Pancreas (tissue), 10 donors: ENCODE measurements at regions not wholly inside any gene's neighbourhood (a gene's known extent, or its start where the extent isn't known, plus 50 kb on each side); places are given as distances from the start of the nearest gene placed in this dataset.

Source experiments
- ATAC-seq, 4 donors: fragments of 200-7000 bp; cut with Tn5 transposase; one replicate each; pipeline versions ENCODE4 v1.8.0 to v1.9.1; 2020; ENCODE audit warnings: mild to moderate bottlenecking in 4 of 4, moderate library complexity in 4 of 4
- DNase-seq, 6 donors: peaks; one replicate each; pipeline ENCODE4 v3.0.0-alpha.2; 2020
- FAIRE-seq: peaks from 2 replicates; lab custom pipeline; 2012; peaks lifted over from hg19 to GRCh38; lab: Jason Lieb, UNC
- H3K27ac ChIP-seq, 4 donors: fragments of 200-600 bp; sonication (generic); 1 replicate in 3 of 4; 2 replicates in 1 of 4; pipeline versions ENCODE4 v1.5.0 to v1.8.0; 2020
- H3K27me3 ChIP-seq, 4 donors: fragments of 200-600 bp; one replicate each; pipeline ENCODE4 v1.8.0; 2021
- H3K36me3 ChIP-seq, 3 donors: fragments of 200-600 bp; sonication (generic) in 1 of 3; one replicate each; pipeline versions ENCODE4 v1.5.0 to v1.8.0; 2020 to 2021
- H3K4me1 ChIP-seq, 3 donors: fragments of 200-600 bp; one replicate each; pipeline ENCODE4 v1.8.0; 2021
- H3K4me3 ChIP-seq, 4 donors: fragments of 200-600 bp; sonication (generic) in 2 of 4; one replicate each; pipeline versions ENCODE4 v1.5.0 to v1.8.0; 2020 to 2021
- H3K9me3 ChIP-seq, 4 donors: fragments of 200-600 bp; one replicate each; pipeline ENCODE4 v1.8.0; 2021
- WGBS, 2 donors: extraction: QIAGEN DNeasy Blood & Tissue Kit; methylation state at CpG; one replicate each; pipeline ENCODE4 v1.1.7; 2013; 5-methylcytosine and 5-hydroxymethylcytosine counted together
- intact Hi-C, 3 donors: fragments of 100-400 bp; cut with DNase I; formaldehyde crosslinking; loops; one replicate each; pipeline versions ENCODE4 v1.11.1 to v1.14.2; 2022
- TF ChIP-seq, protein P1 (sequence below), 4 donors: fragments of 200-600 bp; sonication (generic) in 3 of 4; IDR thresholded peaks; one replicate each; pipeline versions ENCODE4 v1.5.0 to v1.8.0; 2021; ENCODE audit warnings: antibody characterized with exemption in 4 of 4
- donor health status: healthy with polysubstance abuse.
- donor health status: DM: no; HTN: no; CAD: no; lungs with moderate emphysema.
- donor health status: DM: no; HTN: no; CAD: no.
- donor health status: control.
- donor health status: control.
- donor health status: Bipolar disorder and iron deficiency.
- donor health status: DM: yes; HTN: yes; CAD: no.
- donor health status: DM: no; HTN: no; CAD: no.
- donor health status: DM: no; HTN: no; CAD: no.
- donor health status: DM: yes; HTN: yes; CAD: no.

DNA sequence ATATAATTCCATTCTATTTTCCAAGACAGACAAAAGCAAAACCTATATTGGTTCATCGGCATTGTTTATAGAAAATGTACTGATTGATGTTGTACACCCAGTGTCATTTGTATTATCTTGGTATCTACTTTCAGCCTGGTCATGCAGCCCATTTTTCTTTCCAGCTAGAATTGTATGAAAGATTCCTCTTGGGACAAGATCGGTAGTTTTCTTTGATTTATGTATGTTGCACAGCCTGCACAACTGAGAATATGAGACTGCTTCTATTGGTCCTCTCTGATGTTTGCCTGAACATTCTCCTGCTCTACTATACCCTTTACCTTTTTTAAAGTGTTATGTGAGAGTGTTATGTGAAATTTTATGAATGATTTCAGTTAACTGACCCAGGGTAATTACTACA is 487.7 kb upstream of the PRR20A start:
- WGBS, 2 donors: 75 to 81% methylated on average over 2 of the region's 2 CpGs
- Histone ChIP-seq H3K4me3 (no peak overlapping the region), H3K9me3 (no peaks in the 10 kb centered on the region), H3K4me1 (no peaks in the 10 kb centered on the region), H3K27me3 (no peaks in the 10 kb centered on the region), H3K27ac (no peak overlapping the region), H3K36me3 (no peaks in the 10 kb centered on the region)
- TF ChIP-seq, protein P1, sequence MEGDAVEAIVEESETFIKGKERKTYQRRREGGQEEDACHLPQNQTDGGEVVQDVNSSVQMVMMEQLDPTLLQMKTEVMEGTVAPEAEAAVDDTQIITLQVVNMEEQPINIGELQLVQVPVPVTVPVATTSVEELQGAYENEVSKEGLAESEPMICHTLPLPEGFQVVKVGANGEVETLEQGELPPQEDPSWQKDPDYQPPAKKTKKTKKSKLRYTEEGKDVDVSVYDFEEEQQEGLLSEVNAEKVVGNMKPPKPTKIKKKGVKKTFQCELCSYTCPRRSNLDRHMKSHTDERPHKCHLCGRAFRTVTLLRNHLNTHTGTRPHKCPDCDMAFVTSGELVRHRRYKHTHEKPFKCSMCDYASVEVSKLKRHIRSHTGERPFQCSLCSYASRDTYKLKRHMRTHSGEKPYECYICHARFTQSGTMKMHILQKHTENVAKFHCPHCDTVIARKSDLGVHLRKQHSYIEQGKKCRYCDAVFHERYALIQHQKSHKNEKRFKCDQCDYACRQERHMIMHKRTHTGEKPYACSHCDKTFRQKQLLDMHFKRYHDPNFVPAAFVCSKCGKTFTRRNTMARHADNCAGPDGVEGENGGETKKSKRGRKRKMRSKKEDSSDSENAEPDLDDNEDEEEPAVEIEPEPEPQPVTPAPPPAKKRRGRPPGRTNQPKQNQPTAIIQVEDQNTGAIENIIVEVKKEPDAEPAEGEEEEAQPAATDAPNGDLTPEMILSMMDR (IDR thresholded peaks at IDR 0.05): no peak
- no peak for ATAC-seq
- intact Hi-C loops: no loop called here
- DNase-seq: no peak
- no peak for FAIRE-seq

DNA sequence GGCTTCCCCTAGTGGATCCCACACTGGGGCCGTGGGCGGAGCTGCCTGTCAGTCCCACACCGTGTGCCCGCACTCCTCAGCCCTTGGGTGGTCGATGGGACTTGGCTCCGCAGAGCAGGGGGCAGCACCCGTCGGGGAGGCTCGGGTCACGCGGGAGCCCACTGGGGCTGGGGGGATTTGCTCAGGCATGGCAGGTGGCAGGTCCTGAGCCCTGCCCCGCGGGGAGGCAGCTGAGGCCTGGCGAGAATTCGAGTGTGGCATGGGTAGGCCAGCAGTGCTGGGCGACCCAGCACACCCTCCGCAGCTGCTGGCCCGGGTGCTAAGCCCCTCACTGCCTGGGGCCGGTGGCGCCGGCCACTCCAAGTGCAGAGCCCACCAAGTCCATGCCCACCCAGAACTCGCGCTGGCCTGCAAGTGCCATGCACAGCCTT is 481.7 kb upstream of the PRR20A start:
- Histone ChIP-seq H3K36me3 (no peaks in the 10 kb centered on the region), H3K4me1 (no peaks in the 10 kb centered on the region), H3K27me3 (no peaks in the 10 kb centered on the region), H3K9me3 (no peaks in the 10 kb centered on the region), H3K27ac (no peak overlapping the region), H3K4me3 (no peak overlapping the region)
- DNase-seq (peak in 3 of 6 donors; percentile 22 to 67 (median 48)), FAIRE-seq (no peak), ATAC-seq (no peak)
- 85 to 94% methylated on average over 23 of the region's 23 CpGs for WGBS, 2 donors
- intact Hi-C loops: no loop called here
- TF ChIP-seq, protein P1 (IDR thresholded peaks at IDR 0.05): no peak

DNA sequence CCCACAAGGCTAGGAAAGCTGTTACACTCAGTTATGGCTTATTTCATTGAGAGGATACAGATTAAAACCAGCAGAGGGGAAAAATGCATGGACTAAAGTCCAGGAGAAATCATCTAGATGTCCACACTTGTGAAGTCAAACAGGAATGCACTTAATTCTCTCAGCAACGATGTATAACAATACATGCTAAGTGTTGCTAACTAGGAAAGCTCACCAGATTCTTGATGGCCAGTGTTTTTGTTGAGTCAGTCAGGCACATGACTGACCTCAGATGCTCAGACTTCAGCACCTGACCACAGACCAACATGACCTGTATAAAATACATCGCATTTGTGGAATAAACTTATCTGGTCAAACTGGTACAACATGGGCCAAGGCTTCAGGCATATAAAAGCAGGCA is 470.2 kb upstream of the PRR20A start:
- no peaks in the 10 kb centered on the region for H3K9me3 ChIP-seq
- DNase-seq (no peak), ATAC-seq (no peak), FAIRE-seq (no peak)
- H3K4me3 ChIP-seq: no peak overlapping the region
- no peak overlapping the region for H3K27ac ChIP-seq
- TF ChIP-seq, protein P1 (IDR thresholded peaks at IDR 0.05): no peak
- 70% methylated on average over 2 of the region's 2 CpGs for WGBS, 2 donors
- intact Hi-C loops: no loop called here
- H3K4me1 ChIP-seq: no peaks in the 10 kb centered on the region
- H3K27me3 ChIP-seq: no peaks in the 10 kb centered on the region
- H3K36me3 ChIP-seq: no peaks in the 10 kb centered on the region

DNA sequence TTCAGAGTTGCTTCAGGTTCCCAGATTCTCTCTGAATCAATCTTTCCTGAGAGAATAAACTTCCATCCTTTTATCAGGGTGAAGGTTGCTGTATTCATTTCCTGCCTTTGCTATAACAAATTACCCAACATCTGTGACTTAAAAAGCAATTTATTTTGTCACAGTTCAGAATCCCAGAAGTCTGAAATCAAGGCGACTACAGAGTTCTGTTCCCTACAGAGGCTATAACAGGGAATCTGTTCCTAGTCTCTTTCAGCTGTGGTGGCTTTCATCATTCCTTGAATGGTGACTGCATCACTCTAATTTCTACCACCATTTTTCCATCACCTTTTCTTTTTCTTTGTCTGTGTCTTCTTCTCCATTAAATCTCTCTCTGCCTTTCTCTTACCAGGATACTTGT is 459.3 kb upstream of the PRR20A start:
- DNase-seq: no peak
- Histone ChIP-seq H3K4me3 (no peak overlapping the region), H3K36me3 (no peaks in the 10 kb centered on the region), H3K27ac (no peak overlapping the region), H3K9me3 (no peaks in the 10 kb centered on the region), H3K4me1 (no peaks in the 10 kb centered on the region), H3K27me3 (no peaks in the 10 kb centered on the region)
- FAIRE-seq: no peak
- TF ChIP-seq, protein P1 (IDR thresholded peaks at IDR 0.05): no peak
- WGBS, 2 donors: 5 to 11% methylated on average over 1 of the region's 1 CpG
- no peak for ATAC-seq
- intact Hi-C loops: no loop called here

DNA sequence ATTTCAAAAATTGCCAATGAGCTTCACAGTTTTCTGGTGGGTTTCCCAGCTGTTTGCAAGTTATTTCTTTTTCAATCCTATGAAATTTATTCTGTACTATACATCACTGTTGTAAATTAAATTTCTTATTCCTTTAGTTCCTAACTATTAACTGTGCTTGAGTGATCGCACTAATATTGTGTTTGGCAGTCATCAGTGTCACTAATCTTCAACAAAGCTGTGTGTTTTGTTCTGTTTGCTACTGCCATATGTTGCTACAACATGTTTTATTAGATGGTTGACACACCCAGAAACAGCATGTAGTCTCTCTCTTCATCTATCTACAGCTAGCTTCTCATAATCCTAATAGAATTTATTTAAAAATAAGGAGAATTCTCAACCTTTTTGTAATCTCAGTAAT is 453.6 kb upstream of the PRR20A start:
- Histone ChIP-seq H3K9me3 (no peaks in the 10 kb centered on the region), H3K36me3 (no peaks in the 10 kb centered on the region), H3K4me1 (no peaks in the 10 kb centered on the region), H3K27ac (no peak overlapping the region), H3K27me3 (no peaks in the 10 kb centered on the region), H3K4me3 (no peak overlapping the region)
- FAIRE-seq (no peak), ATAC-seq (no peak), DNase-seq (no peak)
- TF ChIP-seq, protein P1 (IDR thresholded peaks at IDR 0.05): no peak
- 51 to 58% methylated on average over 1 of the region's 1 CpG for WGBS, 2 donors
- intact Hi-C loops: no loop called here
